PC-3 (cell line): ENCODE measurements at regions not wholly inside any gene's neighbourhood (a gene's known extent, or its start where the extent isn't known, plus 50 kb on each side); places are given as distances from the start of the nearest gene placed in this dataset.

ENCODE experiments used
- ATAC-seq: fragments of 200-7000 bp; cut with Tn5 transposase; 2 replicates; pipeline ENCODE4 v1.9.1; 2020; ENCODE audit warnings: mild to moderate bottlenecking, moderate library complexity
- BruUV-seq: library from RNA; stranded (reverse); fragments of 400-500 nt; replicated peaks from 2 replicates; lab custom pipeline; 2021; lab: Mats Ljungman, UMichigan
- CTCF ChIA-PET: fragments of 300-600 bp; sonication (Branson Sonifier 250); formaldehyde crosslinking; loops from one replicate; lab custom pipeline; 2022; ENCODE audit warnings: antibody characterized with exemption; lab: Charles Lee
- POLR2A ChIA-PET: fragments of 300-600 bp; sonication (Branson Sonifier 250); formaldehyde crosslinking; loops from one replicate; lab custom pipeline; 2022; ENCODE audit warnings: antibody characterized with exemption; ENCODE audit not compliant: unreplicated experiment; lab: Charles Lee
- DNase-seq: peaks from one replicate; pipeline ENCODE4 v3.0.0-alpha.2; 2015
- H2AFZ ChIP-seq: fragments of 300-600 bp; sonication (generic); 2 replicates; pipeline ENCODE4 v1.6.0; 2016; ENCODE audit warnings: antibody characterized with exemption, low read length
- H3F3A ChIP-seq: fragments of 300-600 bp; sonication (generic); one replicate; pipeline ENCODE4 v1.6.0; 2017; ENCODE audit warnings: antibody characterized with exemption, low read length, control low read depth, mild to moderate bottlenecking; ENCODE audit not compliant: unreplicated experiment
- H3K27ac ChIP-seq: fragments of 300-600 bp; sonication (generic); 2 replicates; pipeline ENCODE4 v1.5.1; 2016; ENCODE audit warnings: mild to moderate bottlenecking, low read length
- H3K27me3 ChIP-seq: fragments of 300-600 bp; sonication (generic); 2 replicates; pipeline ENCODE4 v1.6.1; 2016; ENCODE audit warnings: low read length, mixed read lengths
- H3K36me3 ChIP-seq: fragments of 300-600 bp; sonication (generic); 2 replicates; pipeline ENCODE4 v1.6.1; 2016; ENCODE audit warnings: low read depth, mixed run types, low read length, mixed read lengths
- H3K4me1 ChIP-seq: fragments of 300-600 bp; sonication (generic); 2 replicates; pipeline ENCODE4 v1.5.1; 2016; ENCODE audit warnings: low read length; ENCODE audit not compliant: insufficient read depth
- H3K4me2 ChIP-seq: fragments of 300-600 bp; sonication (generic); 2 replicates; pipeline ENCODE4 v1.6.0; 2016; ENCODE audit warnings: low read length
- H3K4me3 ChIP-seq: fragments of 300-600 bp; sonication (generic); 2 replicates; pipeline ENCODE4 v1.5.1; 2016; ENCODE audit warnings: mild to moderate bottlenecking, low read length, mixed read lengths
- H3K79me2 ChIP-seq: fragments of 300-600 bp; sonication (generic); 2 replicates; pipeline ENCODE4 v1.6.1; 2017; ENCODE audit warnings: low read length, mixed read lengths
- H3K9ac ChIP-seq: fragments of 300-600 bp; sonication (generic); 2 replicates; pipeline ENCODE4 v1.6.0; 2016; ENCODE audit warnings: mild to moderate bottlenecking, low read length
- H3K9me2 ChIP-seq: fragments of 300-600 bp; sonication (generic); replicated peaks from 2 replicates; pipeline ENCODE4 v1.6.1; 2016; ENCODE audit warnings: mixed run types, low read length, mixed read lengths
- H3K9me3 ChIP-seq: fragments of 300-600 bp; sonication (generic); 2 replicates; pipeline ENCODE4 v1.6.1; 2016; ENCODE audit warnings: low read length, mixed read lengths
- H4K20me1 ChIP-seq: fragments of 300-600 bp; sonication (generic); 2 replicates; pipeline ENCODE4 v1.6.1; 2016; ENCODE audit warnings: low read length, mixed read lengths
- CTCF ChIP-seq: fragments of 300-600 bp; sonication (generic); conservative IDR thresholded peaks from 2 replicates; pipeline ENCODE4 v1.5.1; 2017; ENCODE audit warnings: antibody characterized with exemption, low read depth, mild to moderate bottlenecking, low read length
- EZH2 ChIP-seq: fragments of 300-600 bp; sonication (generic); IDR thresholded peaks from one replicate; pipeline ENCODE4 v1.6.1; 2017; ENCODE audit warnings: antibody characterized with exemption, mild to moderate bottlenecking, low read length; ENCODE audit not compliant: unreplicated experiment
- EZH2phosphoT487 ChIP-seq: fragments of 300-600 bp; sonication (generic); IDR thresholded peaks from 2 replicates; pipeline ENCODE4 v1.6.1; 2018; ENCODE audit warnings: mild to moderate bottlenecking, antibody characterized with exemption, low read length, borderline replicate concordance
- intact Hi-C: fragments of 100-400 bp; cut with micrococcal nuclease; formaldehyde crosslinking; loops from 2 replicates; pipeline ENCODE4 v1.9.0; 2023

DNA sequence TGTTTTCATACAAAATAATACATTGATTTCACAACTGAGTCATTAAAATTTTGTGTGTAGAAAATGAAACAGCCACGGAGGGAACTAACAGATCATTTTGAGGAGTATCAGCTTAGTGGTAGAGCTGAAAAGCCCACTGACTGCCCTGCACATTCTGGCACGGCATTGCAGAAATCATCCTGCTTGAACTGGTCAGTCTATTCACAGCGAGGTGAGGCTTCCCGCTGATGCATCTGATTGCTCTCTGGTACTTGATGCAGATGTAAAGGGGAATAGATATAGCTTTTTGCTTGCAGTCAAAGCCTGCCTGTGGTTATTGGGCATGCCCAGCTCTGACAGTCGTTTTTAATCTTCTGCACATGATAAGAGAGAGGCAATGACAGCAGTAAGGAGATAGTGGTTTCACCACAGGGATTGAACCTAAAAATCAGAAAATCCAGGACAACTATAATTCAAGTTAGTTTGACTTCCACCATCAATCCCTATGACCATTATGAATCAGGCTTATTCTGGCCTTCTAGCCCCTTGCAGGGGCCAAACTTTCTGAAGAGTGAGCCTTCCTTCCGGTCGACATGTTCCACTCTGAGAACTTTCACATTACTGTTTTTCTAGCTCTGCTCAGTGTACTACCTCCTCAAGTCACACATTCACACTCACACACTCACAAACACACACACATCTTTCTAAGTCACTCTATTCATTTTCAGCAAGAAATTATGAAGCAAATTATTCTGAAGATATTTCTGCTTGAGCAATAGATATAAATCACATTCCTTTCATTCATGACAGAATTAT, 782.8 kb upstream of the NUDT12 start:
- H3F3A ChIP-seq = peaks cover 4% of the 10 kb centered on the region
- TF ChIP-seq EZH2phosphoT487 = no peak
- TF ChIP-seq EZH2 = no peak
- TF ChIP-seq CTCF = no peak
- peak; percentile 83 for ATAC-seq
- no peaks in the 10 kb centered on the region for H3K27me3 ChIP-seq
- ChIA-PET CTCF (interaction anchor here (0.6 to 1.0 kb wide), 2 partner anchors 67 to 166 kb away, joined by 3 to 4 read pairs; no protein-coding TSS in a partner anchor), POLR2A (no interaction called here)
- intact Hi-C loops = loop anchor here (1.0 to 10.0 kb wide), 12 partner anchors 48 to 1779 kb away; no protein-coding TSS in a partner anchor
- no peaks in the 10 kb centered on the region for H3K36me3 ChIP-seq
- peak overlapping the region; percentile 39 for H3K4me3 ChIP-seq
- no peaks in the 10 kb centered on the region for H3K9me3 ChIP-seq
- TSS peak; percentile 91 for BruUV-seq
- peak overlapping the region; percentile 70 for H3K4me2 ChIP-seq
- no peaks in the 10 kb centered on the region for H3K9me2 ChIP-seq
- peak overlapping the region; percentile 65 for H3K9ac ChIP-seq
- peaks cover 18% of the 10 kb centered on the region for H3K4me1 ChIP-seq
- no peaks in the 10 kb centered on the region for H3K79me2 ChIP-seq
- H4K20me1 ChIP-seq = no peaks in the 10 kb centered on the region
- peak overlapping the region; percentile 86 for H3K27ac ChIP-seq
- no peak for DNase-seq
- H2AFZ ChIP-seq = peak overlapping the region; percentile 4; the same call in 1 of the 2 replicates

DNA sequence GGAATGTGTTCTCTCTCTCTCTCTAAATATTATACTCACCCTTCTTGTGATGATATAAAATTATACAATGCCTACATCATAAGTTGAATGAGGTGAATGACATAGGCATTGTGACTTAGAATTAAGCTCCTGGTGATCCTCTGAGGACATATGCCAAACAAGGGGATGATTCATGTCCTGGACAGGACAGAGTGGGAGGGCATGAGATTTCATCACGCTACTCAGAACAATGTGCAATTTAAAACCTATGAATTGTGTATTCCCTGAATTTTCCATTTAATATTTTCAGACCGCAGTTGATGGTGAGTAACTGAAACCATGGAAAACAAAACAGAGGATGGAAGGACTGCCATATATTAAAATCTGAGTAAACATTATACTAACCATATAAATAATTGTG, 782.2 kb upstream of the NUDT12 start:
- peaks cover 18% of the 10 kb centered on the region for H3K4me1 ChIP-seq
- H4K20me1 ChIP-seq = no peaks in the 10 kb centered on the region
- 0 out of 2 replicates have a peak overlapping the region, but pooled peaks have one; percentile 5 for H3K9ac ChIP-seq
- no peak for TF ChIP-seq EZH2
- TF ChIP-seq EZH2phosphoT487 = no peak
- TF ChIP-seq CTCF = no peak
- H3K27ac ChIP-seq = peak overlapping the region; percentile 86
- BruUV-seq = no TSS peak
- ChIA-PET CTCF (interaction anchor here (0.5 to 1.0 kb wide), 4 partner anchors 68 to 1662 kb away, joined by 3 to 4 read pairs (median 3); no protein-coding TSS in a partner anchor), POLR2A (no interaction called here)
- H3K4me2 ChIP-seq = peak overlapping the region; percentile 70
- ATAC-seq = peak; percentile 90
- no peaks in the 10 kb centered on the region for H3K79me2 ChIP-seq
- no peaks in the 10 kb centered on the region for H3K9me2 ChIP-seq
- no peak overlapping the region for H2AFZ ChIP-seq
- intact Hi-C loops = loop anchor here (1.0 to 10.0 kb wide), 13 partner anchors 48 to 1780 kb away; no protein-coding TSS in a partner anchor
- DNase-seq = peak; percentile 97
- H3K9me3 ChIP-seq = no peaks in the 10 kb centered on the region
- H3K4me3 ChIP-seq = peak overlapping the region; percentile 39
- H3F3A ChIP-seq = peaks cover 4% of the 10 kb centered on the region
- H3K36me3 ChIP-seq = no peaks in the 10 kb centered on the region
- H3K27me3 ChIP-seq = no peaks in the 10 kb centered on the region

DNA sequence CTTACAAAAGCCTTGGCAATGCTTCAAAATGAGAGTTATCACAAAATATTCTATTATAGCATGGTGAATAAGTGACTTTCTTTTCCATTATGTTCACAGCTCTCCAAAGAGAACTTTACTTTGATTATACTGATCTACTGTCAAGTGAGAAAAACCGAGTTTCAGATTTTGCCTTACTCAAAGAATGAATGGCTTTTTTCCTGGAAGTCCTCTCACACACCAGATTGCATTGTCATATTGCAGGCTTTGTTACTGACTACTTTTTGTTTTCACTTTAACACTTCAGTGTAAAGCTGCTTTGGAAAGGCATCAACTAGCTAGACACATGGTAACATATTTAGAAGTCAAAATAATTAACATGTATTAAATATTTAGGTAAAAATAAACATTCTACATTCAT, 765.2 kb upstream of the NUDT12 start:
- no peak for DNase-seq
- Histone ChIP-seq H3K27me3 (no peaks in the 10 kb centered on the region), H3K36me3 (no peaks in the 10 kb centered on the region), H3K4me2 (no peak overlapping the region), H3K9ac (no peak overlapping the region), H3F3A (no peaks in the 10 kb centered on the region), H3K4me1 (no peaks in the 10 kb centered on the region), H3K9me3 (no peaks in the 10 kb centered on the region), H4K20me1 (no peaks in the 10 kb centered on the region), H3K4me3 (no peak overlapping the region), H3K79me2 (no peaks in the 10 kb centered on the region), H3K27ac (no peak overlapping the region), H2AFZ (no peak overlapping the region), H3K9me2 (no peaks in the 10 kb centered on the region)
- TF ChIP-seq CTCF = no peak
- TF ChIP-seq EZH2 = no peak
- TF ChIP-seq EZH2phosphoT487 = no peak
- intact Hi-C loops = no loop called here
- ATAC-seq = no peak
- POLR2A ChIA-PET = no interaction called here
- CTCF ChIA-PET = no interaction called here
- BruUV-seq = no TSS peak
